ENCODE measurements at regions not wholly inside any gene's neighbourhood (a gene's known extent, or its start where the extent isn't known, plus 50 kb on each side); places are given as distances from the start of the nearest gene placed in this dataset.

GRCh38 chr12:111152561-111152960 lies 216.3 kb downstream of the PHETA1 start:
- TF ChIP-seq CTCF (IDR thresholded peaks at IDR 0.05) (no peak), POLR2AphosphoS5 (IDR thresholded peaks at IDR 0.05) (no peak), EP300 (IDR thresholded peaks at IDR 0.05) (no peak), POLR2A (IDR thresholded peaks at IDR 0.05) (no peak)

Data from sigmoid colon (tissue), 4 donors.